Endodermal cell (in vitro differentiated cells): ENCODE measurements at regions not wholly inside any gene's neighbourhood (a gene's known extent, or its start where the extent isn't known, plus 50 kb on each side); places are given as distances from the start of the nearest gene placed in this dataset.

ENCODE experiments used
- DNase-seq: peaks from one replicate; pipeline ENCODE4 v3.0.0-alpha.2; 2017
- H3K27ac ChIP-seq: 2 replicates; pipeline ENCODE4 v1.5.1; 2013; ENCODE audit warnings: mild to moderate bottlenecking, low read depth, low read length, moderate library complexity
- H3K27me3 ChIP-seq: 2 replicates; pipeline ENCODE4 v1.6.1; 2013; ENCODE audit warnings: mild to moderate bottlenecking, low read length, moderate library complexity; ENCODE audit not compliant: insufficient read depth, control insufficient read depth, poor library complexity, severe bottlenecking
- H3K36me3 ChIP-seq: 2 replicates; pipeline ENCODE4 v1.7.0; 2013; ENCODE audit warnings: mild to moderate bottlenecking, low read length, moderate library complexity; ENCODE audit not compliant: control insufficient read depth, insufficient read depth
- H3K4me1 ChIP-seq: one replicate; pipeline ENCODE4 v1.7.0; 2013; ENCODE audit warnings: low read length; ENCODE audit not compliant: control insufficient read depth, insufficient read depth
- H3K4me3 ChIP-seq: 2 replicates; pipeline ENCODE4 v1.5.1; 2013; ENCODE audit warnings: mild to moderate bottlenecking, low read length, moderate library complexity
- H3K9ac ChIP-seq: 2 replicates; pipeline ENCODE4 v1.6.1; 2013; ENCODE audit warnings: mild to moderate bottlenecking, low read length, moderate library complexity; ENCODE audit not compliant: poor library complexity, severe bottlenecking; ENCODE audit errors: extremely low read depth
- H3K9me3 ChIP-seq: 2 replicates; pipeline ENCODE4 v1.6.1; 2013; ENCODE audit warnings: mild to moderate bottlenecking, low read length, moderate library complexity; ENCODE audit not compliant: control insufficient read depth
- H3K27ac Mint-ChIP-seq: 2 replicates; pipeline ENCODE4 v1.8.0; 2020; ENCODE audit warnings: mixed read lengths
- H3K27me3 Mint-ChIP-seq: 2 replicates; pipeline ENCODE4 v1.8.0; 2021; ENCODE audit warnings: mild to moderate bottlenecking, mixed read lengths; ENCODE audit not compliant: insufficient read depth
- H3K36me3 Mint-ChIP-seq: 2 replicates; pipeline ENCODE4 v1.8.0; 2020; ENCODE audit warnings: low read depth, mixed read lengths
- H3K4me1 Mint-ChIP-seq: 2 replicates; pipeline ENCODE4 v1.8.0; 2020; ENCODE audit warnings: mixed read lengths
- H3K4me3 Mint-ChIP-seq: 2 replicates; pipeline ENCODE4 v1.8.0; 2020; ENCODE audit warnings: mild to moderate bottlenecking, moderate library complexity, mixed read lengths
- H3K9me3 Mint-ChIP-seq: 2 replicates; pipeline ENCODE4 v1.8.0; 2020; ENCODE audit warnings: mild to moderate bottlenecking, mixed read lengths
- WGBS, 2 experiments: methylation state at CpG; one replicate each; pipeline versions ENCODE4 v1.1.5 to v1.1.7; 2013; ENCODE audit warnings: missing lambda C conversion rate in 2 of 2, mixed read lengths in 1 of 2; ENCODE audit not compliant: insufficient coverage in 1 of 2, insufficient read length in 1 of 2; 5-methylcytosine and 5-hydroxymethylcytosine counted together
- TF ChIP-seq, protein P1 (sequence below): fragments of 200-600 bp; sonication (generic); conservative IDR thresholded peaks from 2 replicates; pipeline ENCODE4 v1.5.0; 2021; ENCODE audit warnings: antibody characterized with exemption, mild to moderate bottlenecking

DNA sequence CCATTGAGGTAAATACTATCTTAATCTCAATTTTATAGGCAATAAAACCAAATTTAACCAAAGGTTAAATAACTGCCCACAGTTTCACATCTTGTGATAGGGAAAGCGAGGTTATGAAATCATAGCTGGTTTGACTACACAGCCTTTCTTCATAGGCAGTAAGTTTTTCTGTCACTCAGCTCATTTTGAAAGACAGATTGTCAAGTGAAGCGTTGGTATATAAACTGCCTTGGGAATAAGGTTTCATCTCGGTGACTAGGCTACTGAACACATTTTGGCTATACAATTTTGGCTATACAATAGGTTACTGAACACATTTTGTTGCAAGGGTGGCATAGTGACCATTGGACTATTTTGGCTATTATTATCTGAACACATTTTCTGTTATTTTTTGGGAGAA lies 793.7 kb downstream of the TRHDE start:
- no peaks in the 10 kb centered on the region for H3K36me3 ChIP-seq
- H3K27me3 Mint-ChIP-seq = no peaks in the 10 kb centered on the region
- no peaks in the 10 kb centered on the region for H3K27me3 ChIP-seq
- no peak overlapping the region for H3K4me3 ChIP-seq
- no peak overlapping the region for H3K9ac ChIP-seq
- H3K4me3 Mint-ChIP-seq = no peak overlapping the region
- H3K4me1 Mint-ChIP-seq = no peaks in the 10 kb centered on the region
- WGBS, 2 experiments = 92 to 100% methylated on average over 3 of the region's 3 CpGs
- H3K4me1 ChIP-seq = no peaks in the 10 kb centered on the region
- no peak overlapping the region for H3K27ac Mint-ChIP-seq
- TF ChIP-seq, protein P1, sequence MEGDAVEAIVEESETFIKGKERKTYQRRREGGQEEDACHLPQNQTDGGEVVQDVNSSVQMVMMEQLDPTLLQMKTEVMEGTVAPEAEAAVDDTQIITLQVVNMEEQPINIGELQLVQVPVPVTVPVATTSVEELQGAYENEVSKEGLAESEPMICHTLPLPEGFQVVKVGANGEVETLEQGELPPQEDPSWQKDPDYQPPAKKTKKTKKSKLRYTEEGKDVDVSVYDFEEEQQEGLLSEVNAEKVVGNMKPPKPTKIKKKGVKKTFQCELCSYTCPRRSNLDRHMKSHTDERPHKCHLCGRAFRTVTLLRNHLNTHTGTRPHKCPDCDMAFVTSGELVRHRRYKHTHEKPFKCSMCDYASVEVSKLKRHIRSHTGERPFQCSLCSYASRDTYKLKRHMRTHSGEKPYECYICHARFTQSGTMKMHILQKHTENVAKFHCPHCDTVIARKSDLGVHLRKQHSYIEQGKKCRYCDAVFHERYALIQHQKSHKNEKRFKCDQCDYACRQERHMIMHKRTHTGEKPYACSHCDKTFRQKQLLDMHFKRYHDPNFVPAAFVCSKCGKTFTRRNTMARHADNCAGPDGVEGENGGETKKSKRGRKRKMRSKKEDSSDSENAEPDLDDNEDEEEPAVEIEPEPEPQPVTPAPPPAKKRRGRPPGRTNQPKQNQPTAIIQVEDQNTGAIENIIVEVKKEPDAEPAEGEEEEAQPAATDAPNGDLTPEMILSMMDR = no peak
- H3K9me3 Mint-ChIP-seq = peaks cover 1% of the 10 kb centered on the region
- H3K27ac ChIP-seq = no peak overlapping the region
- no peak for DNase-seq
- H3K9me3 ChIP-seq = no peaks in the 10 kb centered on the region
- no peaks in the 10 kb centered on the region for H3K36me3 Mint-ChIP-seq

DNA sequence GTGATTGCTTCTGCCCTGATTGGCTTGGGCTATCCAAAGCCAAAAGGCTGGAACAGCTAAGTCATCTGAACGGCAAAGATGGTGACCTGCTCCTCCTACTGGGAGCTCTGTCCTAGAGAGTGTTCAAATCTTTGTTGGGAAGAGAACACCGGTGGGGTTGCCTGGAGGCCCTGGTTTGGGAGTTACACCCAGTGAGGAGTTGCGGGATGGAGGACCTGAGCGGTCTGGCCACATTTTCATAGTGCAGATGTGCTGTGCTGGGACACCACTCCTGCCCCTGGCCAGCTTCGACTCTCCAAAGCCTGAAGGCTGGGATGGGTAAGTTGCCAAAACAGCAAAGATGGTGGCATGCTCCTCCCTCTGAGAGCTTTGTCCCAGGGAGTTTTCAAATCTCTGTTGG lies 795.4 kb downstream of the TRHDE start:
- TF ChIP-seq, protein P1 = no peak
- no peak overlapping the region for H3K4me3 Mint-ChIP-seq
- Histone ChIP-seq H3K27ac (no peak overlapping the region), H3K4me3 (no peak overlapping the region), H3K27me3 (no peaks in the 10 kb centered on the region), H3K9me3 (no peaks in the 10 kb centered on the region), H3K9ac (no peak overlapping the region), H3K36me3 (no peaks in the 10 kb centered on the region), H3K4me1 (no peaks in the 10 kb centered on the region)
- peaks cover 7% of the 10 kb centered on the region for H3K9me3 Mint-ChIP-seq
- H3K36me3 Mint-ChIP-seq = no peaks in the 10 kb centered on the region
- 94% methylated on average over 5 of the region's 5 CpGs; no CpG with 5 or more reads in 1 of the 2 experiments for WGBS, 2 experiments
- no peaks in the 10 kb centered on the region for H3K27me3 Mint-ChIP-seq
- no peak for DNase-seq
- no peak overlapping the region for H3K27ac Mint-ChIP-seq
- H3K4me1 Mint-ChIP-seq = no peaks in the 10 kb centered on the region

DNA sequence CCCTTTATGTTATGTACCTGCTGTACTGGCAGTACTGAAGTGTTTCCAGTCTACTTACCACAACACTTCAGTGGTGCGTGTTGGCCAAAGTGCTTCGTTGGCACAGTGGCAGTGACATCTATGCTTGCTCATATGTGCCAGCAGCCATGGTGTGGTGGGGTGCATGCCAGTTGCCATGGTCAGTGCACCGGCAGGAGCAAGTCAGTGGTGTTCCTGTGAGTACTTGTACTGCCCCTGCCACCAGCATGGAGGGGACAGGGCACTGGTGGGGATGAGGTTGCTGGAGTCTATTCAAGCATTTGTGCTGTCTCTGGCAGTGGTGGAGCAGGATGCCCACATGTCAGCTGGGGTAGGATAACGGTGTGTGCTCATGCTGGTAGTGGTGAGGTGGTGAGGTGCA lies 800.0 kb downstream of the TRHDE start:
- H3K27ac Mint-ChIP-seq = no peak overlapping the region
- no peak overlapping the region for H3K27ac ChIP-seq
- no peak for DNase-seq
- no peaks in the 10 kb centered on the region for H3K27me3 Mint-ChIP-seq
- no peak overlapping the region for H3K4me3 ChIP-seq
- no peaks in the 10 kb centered on the region for H3K27me3 ChIP-seq
- H3K9me3 Mint-ChIP-seq = peaks cover 7% of the 10 kb centered on the region
- H3K4me1 ChIP-seq = no peaks in the 10 kb centered on the region
- 95 to 100% methylated on average over 2 to 4 of the region's 4 CpGs for WGBS, 2 experiments
- H3K36me3 ChIP-seq = no peaks in the 10 kb centered on the region
- no peaks in the 10 kb centered on the region for H3K36me3 Mint-ChIP-seq
- TF ChIP-seq, protein P1 = no peak
- H3K4me3 Mint-ChIP-seq = no peak overlapping the region
- H3K4me1 Mint-ChIP-seq = no peaks in the 10 kb centered on the region
- no peak overlapping the region for H3K9ac ChIP-seq
- no peaks in the 10 kb centered on the region for H3K9me3 ChIP-seq
